Keratinocyte (primary cell): ENCODE measurements at regions not wholly inside any gene's neighbourhood (a gene's known extent, or its start where the extent isn't known, plus 50 kb on each side); places are given as distances from the start of the nearest gene placed in this dataset.

ENCODE experiments used
- DNase-seq: peaks from one replicate; pipeline ENCODE4 v3.0.0-alpha.2; 2011; ENCODE audit warnings: low read depth, missing footprints, low spot score
- FAIRE-seq: peaks from 2 replicates; lab custom pipeline; 2011; peaks lifted over from hg19 to GRCh38; lab: Jason Lieb, UNC
- H2AFZ ChIP-seq: 2 replicates; pipeline ENCODE4 v1.6.0; 2012; ENCODE audit warnings: low read length, control low read depth, inconsistent platforms; ENCODE audit not compliant: control insufficient read depth
- H3K27ac ChIP-seq: 2 replicates; pipeline ENCODE4 v1.5.1; 2011; ENCODE audit warnings: low read length; ENCODE audit not compliant: control insufficient read depth, insufficient read depth
- H3K27me3 ChIP-seq: 3 replicates; pipeline ENCODE4 v1.6.0; 2011; ENCODE audit warnings: low read length; ENCODE audit not compliant: control insufficient read depth, insufficient read depth; ENCODE audit errors: extremely low read depth
- H3K36me3 ChIP-seq, 2 experiments: 2 replicates in 1 of 2; 3 replicates in 1 of 2; pipeline ENCODE4 v1.5.1; 2011; ENCODE audit warnings: low read length in 2 of 2, mild to moderate bottlenecking in 1 of 2; ENCODE audit not compliant: control insufficient read depth in 2 of 2, insufficient read depth in 2 of 2; ENCODE audit errors: extremely low read depth in 1 of 2
- H3K4me1 ChIP-seq: 3 replicates; pipeline ENCODE4 v1.5.1; 2011; ENCODE audit warnings: low read length; ENCODE audit not compliant: control insufficient read depth, insufficient read depth; ENCODE audit errors: extremely low read depth
- H3K4me2 ChIP-seq: 3 replicates; pipeline ENCODE4 v1.6.0; 2011; ENCODE audit warnings: low read depth, low read length; ENCODE audit not compliant: control insufficient read depth, insufficient read depth; ENCODE audit errors: extremely low read depth
- H3K4me3 ChIP-seq, 3 experiments: fragments of 200-600 bp in 1 of 3; sonication (generic) in 1 of 3; 2 replicates in 2 of 3; 3 replicates in 1 of 3; pipeline ENCODE4 v1.5.1; 2011 to 2016; ENCODE audit warnings: low read length in 3 of 3, mild to moderate bottlenecking in 3 of 3, control low read depth in 2 of 3, inconsistent platforms in 1 of 3, low read depth in 1 of 3, mixed read lengths in 1 of 3, mixed run types in 1 of 3, moderate library complexity in 1 of 3; ENCODE audit not compliant: control insufficient read depth in 2 of 3, insufficient read depth in 2 of 3; ENCODE audit errors: extremely low read depth in 1 of 3
- H3K79me2 ChIP-seq: 2 replicates; pipeline ENCODE4 v1.6.0; 2012; ENCODE audit warnings: low read length; ENCODE audit not compliant: control insufficient read depth, insufficient read depth
- H3K9ac ChIP-seq: 3 replicates; pipeline ENCODE4 v1.6.0; 2011; ENCODE audit warnings: low read length; ENCODE audit not compliant: control insufficient read depth, insufficient read depth; ENCODE audit errors: extremely low read depth
- H3K9me1 ChIP-seq: 3 replicates; pipeline ENCODE4 v1.6.0; 2011; ENCODE audit warnings: low read length; ENCODE audit not compliant: control insufficient read depth, insufficient read depth; ENCODE audit errors: extremely low read depth
- H3K9me3 ChIP-seq: 2 replicates; pipeline ENCODE4 v1.5.1; 2012; ENCODE audit warnings: low read depth, low read length; ENCODE audit not compliant: control insufficient read depth
- H4K20me1 ChIP-seq: 3 replicates; pipeline ENCODE4 v1.6.0; 2011; ENCODE audit warnings: low read length; ENCODE audit not compliant: control insufficient read depth, insufficient read depth; ENCODE audit errors: extremely low read depth
- CTCF ChIP-seq, 3 experiments: IDR thresholded peaks in 1 of 3; conservative IDR thresholded peaks in 1 of 3; optimal IDR thresholded peaks in 1 of 3; 2 replicates in 2 of 3; 3 replicates in 1 of 3; pipeline versions ENCODE3 to v1.5.1; 2011; ENCODE audit warnings: low read length in 3 of 3, mild to moderate bottlenecking in 3 of 3, moderate library complexity in 2 of 3, control low read depth in 1 of 3, inconsistent platforms in 1 of 3; ENCODE audit not compliant: insufficient read depth in 2 of 3; ENCODE audit errors: extremely low read depth in 1 of 3
- EZH2 ChIP-seq: IDR thresholded peaks from one replicate; pipeline ENCODE4 v1.6.1; 2012; ENCODE audit warnings: inconsistent platforms, mild to moderate bottlenecking, low read length, moderate library complexity
- dilution Hi-C: fragments of 300-500 bp; cut with MboI; formaldehyde crosslinking; loops from one replicate; pipeline ENCODE4 v1.7.0; 2020; ENCODE audit warnings: low sequenced_read_pairs; ENCODE audit not compliant: extremely low pct_ligation_motif_present

DNA sequence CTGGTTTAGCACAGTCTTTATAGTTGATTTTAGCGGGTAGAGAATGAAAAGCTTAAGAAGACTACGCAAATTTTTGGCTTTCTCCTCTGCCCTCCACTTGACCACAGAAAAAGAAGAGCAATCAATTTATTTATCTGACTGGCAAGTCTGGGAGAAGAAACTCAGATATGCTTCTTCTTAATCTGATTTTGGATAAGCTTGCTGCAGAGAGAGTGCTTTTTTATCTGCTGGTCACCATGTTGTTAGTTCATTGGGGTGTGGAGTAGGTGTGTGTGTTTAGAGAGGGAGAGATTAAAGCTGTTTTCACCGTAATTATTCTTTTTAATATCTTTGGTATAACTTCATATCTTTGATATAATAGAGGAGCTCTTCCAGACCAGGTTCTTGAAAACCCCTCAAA lies 471.4 kb upstream of the SLC10A2 start:
- H3K9me1 ChIP-seq, result no peaks in the 10 kb centered on the region
- H4K20me1 ChIP-seq, result no peaks in the 10 kb centered on the region
- no peak overlapping the region for H3K4me3 ChIP-seq
- H3K4me1 ChIP-seq, result no peaks in the 10 kb centered on the region
- H3K9me3 ChIP-seq, result no peaks in the 10 kb centered on the region
- no peaks in the 10 kb centered on the region for H3K36me3 ChIP-seq
- DNase-seq (no peak), FAIRE-seq (no peak)
- H3K79me2 ChIP-seq, result no peaks in the 10 kb centered on the region
- no peak overlapping the region for H2AFZ ChIP-seq
- H3K4me2 ChIP-seq, result no peak overlapping the region
- dilution Hi-C loops, result no loop called here
- no peak overlapping the region for H3K9ac ChIP-seq
- no peaks in the 10 kb centered on the region for H3K27me3 ChIP-seq
- TF ChIP-seq CTCF (optimal IDR thresholded peaks at IDR 0.05 in 1 of 3, IDR thresholded peaks at IDR 0.05 in 1 of 3, conservative IDR thresholded peaks at IDR 0.05 in 1 of 3; ENCODE audit: extremely low read depth in 1 of 3, insufficient read depth in 2 of 3, low read length in 3 of 3) (no peak), EZH2 (no peak)
- no peak overlapping the region for H3K27ac ChIP-seq

DNA sequence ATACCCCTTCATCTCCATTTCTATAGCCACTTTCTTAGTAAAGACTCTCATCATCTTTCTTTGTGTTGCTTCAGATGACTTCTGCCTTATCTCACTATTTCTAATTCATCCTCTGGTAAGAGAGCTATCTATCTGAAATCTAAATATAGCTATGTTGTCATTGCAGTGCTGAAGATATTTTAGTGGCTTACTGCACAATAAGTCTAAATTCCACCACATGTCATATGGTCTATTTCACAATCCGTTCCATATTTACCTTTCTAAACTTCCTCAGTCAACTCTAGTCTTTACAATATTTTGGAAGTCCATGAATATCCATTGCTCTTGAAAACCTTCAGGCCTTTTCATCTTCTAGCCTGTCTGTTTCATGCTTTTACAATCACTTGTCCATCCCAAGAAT lies 465.1 kb upstream of the SLC10A2 start:
- H4K20me1 ChIP-seq, result no peaks in the 10 kb centered on the region
- TF ChIP-seq CTCF (optimal IDR thresholded peaks at IDR 0.05 in 1 of 3, IDR thresholded peaks at IDR 0.05 in 1 of 3, conservative IDR thresholded peaks at IDR 0.05 in 1 of 3; ENCODE audit: extremely low read depth in 1 of 3, insufficient read depth in 2 of 3, low read length in 3 of 3), result no peak
- TF ChIP-seq EZH2, result no peak
- no peaks in the 10 kb centered on the region for H3K9me1 ChIP-seq
- DNase-seq (no peak), FAIRE-seq (no peak)
- H3K27ac ChIP-seq, result no peak overlapping the region
- no peak overlapping the region for H3K4me2 ChIP-seq
- no peaks in the 10 kb centered on the region for H3K79me2 ChIP-seq
- no peak overlapping the region for H3K9ac ChIP-seq
- H3K27me3 ChIP-seq, result no peaks in the 10 kb centered on the region
- no peak overlapping the region for H2AFZ ChIP-seq
- H3K9me3 ChIP-seq, result no peaks in the 10 kb centered on the region
- no peaks in the 10 kb centered on the region for H3K36me3 ChIP-seq
- no peak overlapping the region for H3K4me3 ChIP-seq
- dilution Hi-C loops, result no loop called here
- H3K4me1 ChIP-seq, result no peaks in the 10 kb centered on the region
